GM18502 (cell line): ENCODE measurements at regions not wholly inside any gene's neighbourhood (a gene's known extent, or its start where the extent isn't known, plus 50 kb on each side); places are given as distances from the start of the nearest gene placed in this dataset.
"Not testable (repeated sequence)": the region's sequence is repeated elsewhere in the genome, so short reads cannot be mapped to it uniquely, and the experiment has no call there.

Source experiments
- ATAC-seq: cut with Tn5 transposase; IDR thresholded peaks from one replicate; pipeline ENCODE4 v1.9.1; 2021; ENCODE audit warnings: mild to moderate bottlenecking; ENCODE audit not compliant: unreplicated experiment, poor library complexity

DNA sequence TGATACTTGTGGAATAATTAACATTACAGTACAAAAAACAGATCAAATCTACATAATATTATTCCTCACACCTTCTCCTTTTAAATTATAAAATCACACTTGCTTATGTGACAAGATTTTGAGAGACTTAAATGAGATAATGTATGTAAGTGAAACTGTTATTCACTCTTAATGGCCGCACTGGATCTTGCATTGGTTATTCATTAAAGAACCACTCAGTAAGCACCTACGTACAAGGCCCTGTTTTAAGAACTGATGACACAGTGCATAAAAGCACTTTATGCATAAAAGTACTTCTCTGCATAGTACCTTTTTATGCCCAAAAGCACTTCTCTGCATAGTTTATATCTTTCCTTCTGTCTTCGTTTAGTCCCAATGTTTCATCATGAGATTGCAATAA, 172.1 kb downstream of the GOLGA6L6 start:
- ATAC-seq: no peak

DNA sequence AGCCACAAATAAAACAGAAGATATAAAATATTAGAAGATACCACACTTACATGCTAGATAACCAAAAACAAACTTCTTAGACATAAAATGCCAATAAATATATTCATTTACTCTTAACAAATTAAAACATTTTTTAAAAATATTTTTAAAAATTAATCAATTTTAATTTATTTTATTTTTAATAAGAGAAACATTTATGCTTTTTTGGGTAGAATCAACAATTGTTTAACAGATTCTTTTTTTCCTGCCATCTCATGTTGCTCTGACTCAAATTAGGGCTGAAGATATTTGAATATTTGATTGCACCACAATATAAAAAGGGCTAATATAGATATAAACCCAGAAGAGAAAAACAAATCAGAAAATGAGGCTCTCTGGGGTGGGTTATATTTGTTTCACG, 172.6 kb downstream of the GOLGA6L6 start:
- ATAC-seq: no peak

DNA sequence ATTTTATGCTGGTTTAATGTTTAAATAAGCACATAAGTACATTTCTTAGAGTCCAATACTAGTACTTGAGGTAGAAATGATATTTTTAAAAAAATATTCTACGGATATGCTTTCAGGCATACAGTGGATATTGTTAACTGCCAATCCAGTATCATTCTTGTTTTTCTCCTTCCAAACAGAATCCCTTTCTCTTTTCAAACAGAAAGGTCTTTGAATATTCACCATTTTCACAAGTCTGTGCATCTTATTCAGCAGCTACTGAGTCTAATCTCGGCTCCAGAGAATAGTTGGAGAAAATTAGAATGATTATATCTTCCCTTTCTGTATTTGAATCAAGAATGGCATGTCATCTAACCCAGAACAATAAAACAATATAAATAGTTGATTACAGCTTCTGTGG, 174.5 kb downstream of the GOLGA6L6 start:
- ATAC-seq: no peak

DNA sequence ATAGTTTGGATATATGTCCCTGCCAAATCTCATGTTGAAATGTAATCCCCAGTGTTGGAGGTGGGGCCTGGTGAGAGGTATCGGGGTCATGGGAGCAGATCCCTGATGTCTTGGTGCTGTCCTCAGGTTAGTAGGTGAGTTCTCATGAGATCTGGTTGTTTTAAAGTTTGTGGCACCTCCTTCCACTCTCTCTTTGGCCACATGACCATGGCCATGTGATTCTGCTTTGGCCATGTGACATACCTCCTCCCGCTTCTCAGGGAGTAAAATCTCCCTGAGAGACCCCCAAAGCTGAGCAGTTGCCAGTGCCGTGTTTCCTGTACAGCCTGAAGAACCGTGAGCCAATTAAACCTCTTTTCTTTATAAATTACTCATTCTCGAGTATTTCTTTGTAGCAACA, 178.0 kb downstream of the GOLGA6L6 start:
- ATAC-seq: not testable (repeated sequence)

DNA sequence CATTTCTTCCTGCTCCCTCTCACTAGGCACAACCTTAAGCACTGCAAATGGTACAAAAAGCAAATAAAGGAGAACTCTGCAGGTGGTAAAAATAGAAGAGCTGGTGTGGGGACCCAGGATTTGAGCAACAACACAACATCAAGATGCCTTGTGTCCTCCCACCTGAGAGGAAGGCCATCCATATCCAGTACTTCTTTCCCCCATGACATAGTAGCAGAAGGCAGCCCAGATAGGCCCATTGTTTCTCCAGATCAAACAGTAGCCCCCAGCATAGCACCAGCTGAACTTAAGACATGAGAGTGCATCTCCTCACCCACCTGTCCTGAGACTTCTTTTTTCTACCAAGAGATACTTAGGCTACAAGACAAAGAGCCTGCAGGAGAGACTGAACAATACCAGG, 180.5 kb downstream of the GOLGA6L6 start:
- no peak for ATAC-seq

DNA sequence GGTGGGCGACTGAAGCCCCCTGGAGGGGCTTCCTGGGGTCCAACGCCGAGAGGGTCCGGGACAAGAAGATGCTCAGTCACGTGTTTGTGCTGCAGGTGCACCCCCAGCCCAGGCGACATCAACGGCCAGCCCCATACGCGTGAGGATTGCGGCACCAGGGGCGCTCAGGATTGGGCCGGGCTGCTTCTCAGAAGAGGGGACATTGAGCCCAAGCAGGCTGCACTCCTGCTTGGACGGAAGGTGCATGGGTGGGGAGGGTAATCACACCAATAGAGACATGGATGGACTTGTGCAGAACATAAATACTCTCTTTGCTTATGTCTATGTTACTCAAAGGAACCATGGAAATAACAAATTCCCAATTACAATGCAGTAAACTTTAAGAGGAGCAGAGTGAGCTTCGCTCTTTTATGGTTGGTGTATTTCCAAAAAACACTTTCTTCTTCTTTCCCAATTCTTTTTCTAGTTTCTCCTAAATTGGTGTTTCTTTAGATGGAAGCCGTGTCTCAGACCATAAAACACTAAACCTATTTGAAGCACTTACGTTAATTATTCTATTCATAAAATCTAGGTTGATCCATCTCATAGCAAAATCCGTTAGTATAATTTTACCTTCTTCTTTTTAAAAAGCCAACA, 182.7 kb downstream of the GOLGA6L6 start:
- no peak for ATAC-seq

DNA sequence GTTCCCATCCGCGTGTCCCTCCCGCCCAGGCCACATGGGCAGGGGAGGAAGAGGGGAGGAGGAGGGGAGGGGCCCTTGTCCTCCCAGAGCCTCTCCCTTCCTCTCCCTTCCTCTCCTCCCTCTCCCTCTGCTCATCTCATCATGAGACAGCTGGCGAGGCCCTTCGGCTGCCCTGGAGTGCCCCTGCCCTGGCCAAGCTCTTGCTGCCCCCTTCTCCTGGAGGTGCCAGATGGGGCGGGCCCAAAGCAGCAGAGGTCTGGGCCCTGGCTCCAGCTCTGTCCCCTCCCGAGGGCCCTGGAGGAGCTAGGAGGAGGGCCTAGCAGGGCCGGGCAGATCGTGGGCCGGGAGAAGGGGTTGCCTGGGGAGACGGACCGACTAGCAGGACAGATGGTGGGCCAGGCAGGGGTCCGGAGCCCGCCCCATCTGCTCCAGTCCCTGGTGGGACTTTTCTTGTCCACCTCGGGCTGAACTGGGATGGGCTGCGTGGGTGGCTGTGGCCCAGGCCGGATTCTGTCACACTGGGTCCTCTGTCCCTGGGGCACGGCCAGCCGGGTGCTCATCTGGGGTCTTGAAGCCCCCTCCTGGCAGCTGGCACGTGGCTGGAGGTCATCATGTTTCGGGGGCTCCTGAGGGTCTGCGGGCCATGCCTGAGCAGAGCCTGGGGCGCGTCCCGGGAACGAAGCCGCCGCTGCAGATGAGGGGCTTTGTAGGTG, 183.4 kb downstream of the GOLGA6L6 start:
- no peak for ATAC-seq

DNA sequence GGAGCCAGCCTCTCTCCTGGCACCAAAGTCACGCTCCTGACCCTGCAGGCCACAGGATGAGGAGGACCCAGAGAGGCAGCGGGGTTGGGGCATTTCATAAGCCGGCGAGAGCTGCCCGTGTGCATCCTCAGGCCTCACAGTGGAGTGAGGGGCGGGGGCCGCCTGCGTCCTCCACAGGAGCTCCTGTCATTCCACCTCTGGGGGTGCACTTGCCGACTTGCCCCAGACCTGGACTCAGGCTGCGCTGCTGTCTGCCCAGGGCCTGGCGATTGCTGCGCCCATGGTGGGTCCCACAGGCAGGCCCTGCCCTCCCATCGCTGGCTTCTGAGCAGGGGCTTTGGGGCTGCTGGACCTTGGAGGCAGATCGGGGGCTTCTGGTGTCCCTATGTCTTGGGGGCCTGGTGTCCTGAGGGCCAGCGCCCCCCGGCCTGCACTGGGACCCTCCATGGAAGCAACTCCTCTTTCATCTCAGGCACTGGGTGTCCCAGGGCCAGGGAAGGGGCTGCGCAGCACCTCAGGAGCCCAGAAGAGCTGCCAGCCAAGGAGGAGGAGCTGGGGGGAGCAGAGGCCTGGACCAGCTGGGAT, 184.0 kb downstream of the GOLGA6L6 start:
- no peak for ATAC-seq

DNA sequence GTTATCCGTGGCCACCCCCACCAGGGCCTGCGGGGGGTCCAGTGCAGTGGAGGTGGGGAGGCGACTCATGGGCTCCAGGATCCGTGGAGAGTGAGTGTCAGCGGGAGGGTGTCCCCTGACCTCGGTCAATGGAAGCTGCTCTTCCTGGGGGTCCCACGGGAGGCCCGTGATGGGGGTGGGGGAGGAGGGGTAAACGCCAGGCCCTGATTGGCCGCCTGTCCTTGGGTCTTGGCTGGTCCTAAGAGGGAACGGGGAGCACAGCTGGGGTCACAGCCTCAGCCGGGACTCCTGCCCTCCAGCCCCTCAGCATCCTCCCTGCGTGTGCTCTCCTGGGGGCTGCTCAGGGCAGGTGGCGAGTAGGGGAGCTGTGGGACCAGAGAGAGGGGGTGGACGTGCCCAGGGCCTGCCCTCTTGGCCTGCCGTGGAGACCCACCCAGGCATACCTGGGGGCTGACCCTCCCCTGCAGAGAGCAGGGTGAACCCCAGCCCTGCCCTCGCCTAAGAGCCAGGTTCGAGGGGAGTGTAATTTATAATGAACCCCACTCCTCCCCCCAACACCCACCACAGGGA, 184.6 kb downstream of the GOLGA6L6 start:
- peak; percentile 2 for ATAC-seq

DNA sequence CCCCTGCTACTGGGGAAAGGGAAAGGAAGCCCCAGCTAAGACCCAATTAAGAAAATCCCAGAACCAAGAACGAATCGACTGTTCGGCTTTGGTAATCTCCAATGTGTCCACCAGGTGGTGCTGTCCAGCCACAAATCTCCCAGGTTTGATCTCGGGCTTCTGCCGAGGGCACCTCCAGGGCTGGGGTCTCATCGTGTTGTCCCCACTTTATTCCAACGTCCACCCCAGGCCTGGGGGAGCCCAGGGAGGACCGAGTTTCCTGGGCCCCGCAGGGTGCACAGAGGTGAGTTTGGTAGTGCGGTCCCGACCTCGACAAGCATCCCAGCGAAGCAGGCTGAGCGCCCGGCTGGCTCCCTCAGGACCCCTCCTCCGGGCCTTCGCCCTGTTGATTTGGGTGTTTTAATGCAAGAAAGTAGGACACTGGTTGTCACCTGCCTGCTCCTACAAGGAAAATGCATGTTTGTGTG, 185.1 kb downstream of the GOLGA6L6 start:
- peak; percentile 59 for ATAC-seq

DNA sequence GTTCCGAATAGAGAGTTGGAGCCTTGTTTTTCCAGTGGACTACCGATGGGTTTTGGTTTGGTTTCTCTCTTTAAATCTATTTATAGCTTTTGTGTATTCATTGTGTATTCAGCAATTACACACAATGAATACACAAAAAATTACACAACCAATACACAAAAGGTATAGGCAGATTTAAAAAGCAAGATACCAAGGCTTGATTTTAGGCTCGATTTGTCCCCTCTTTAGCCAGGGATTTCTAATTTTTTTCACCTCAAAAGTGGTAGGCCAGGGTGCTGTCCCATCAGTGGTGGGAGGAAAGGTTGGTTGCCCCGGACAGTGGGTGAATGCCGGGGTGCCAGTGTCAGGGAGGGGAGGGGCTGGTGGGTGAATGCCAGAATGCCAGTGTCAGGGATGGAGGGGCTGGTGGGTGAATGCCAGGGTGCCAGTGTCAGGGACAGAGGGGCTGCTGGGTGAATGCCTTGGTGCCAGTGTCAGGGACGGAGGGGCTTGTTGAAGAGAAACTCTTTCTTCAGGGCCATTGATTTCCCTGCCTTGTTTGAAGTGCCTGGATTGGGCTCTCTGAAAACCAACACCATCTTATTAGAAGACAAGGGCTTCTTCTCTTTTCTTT, 186.2 kb downstream of the GOLGA6L6 start:
- no peak for ATAC-seq

DNA sequence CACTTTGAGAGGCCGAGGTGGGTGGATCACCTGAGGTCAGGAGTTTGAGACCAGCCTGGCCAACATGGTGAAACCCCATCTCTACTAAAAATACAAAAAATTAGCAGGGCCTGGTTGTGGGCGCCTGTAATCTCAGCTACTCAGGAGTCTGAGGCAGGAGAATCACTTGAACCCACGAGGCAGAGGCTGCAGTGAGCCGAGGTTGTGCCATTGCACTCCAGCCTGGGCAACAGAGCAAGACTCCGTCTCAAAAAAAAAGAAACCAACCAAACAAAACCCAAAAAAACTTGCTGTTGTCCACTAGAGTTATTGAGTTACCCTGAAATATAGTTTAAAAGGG, 186.7 kb downstream of the GOLGA6L6 start:
- not testable (repeated sequence) for ATAC-seq

DNA sequence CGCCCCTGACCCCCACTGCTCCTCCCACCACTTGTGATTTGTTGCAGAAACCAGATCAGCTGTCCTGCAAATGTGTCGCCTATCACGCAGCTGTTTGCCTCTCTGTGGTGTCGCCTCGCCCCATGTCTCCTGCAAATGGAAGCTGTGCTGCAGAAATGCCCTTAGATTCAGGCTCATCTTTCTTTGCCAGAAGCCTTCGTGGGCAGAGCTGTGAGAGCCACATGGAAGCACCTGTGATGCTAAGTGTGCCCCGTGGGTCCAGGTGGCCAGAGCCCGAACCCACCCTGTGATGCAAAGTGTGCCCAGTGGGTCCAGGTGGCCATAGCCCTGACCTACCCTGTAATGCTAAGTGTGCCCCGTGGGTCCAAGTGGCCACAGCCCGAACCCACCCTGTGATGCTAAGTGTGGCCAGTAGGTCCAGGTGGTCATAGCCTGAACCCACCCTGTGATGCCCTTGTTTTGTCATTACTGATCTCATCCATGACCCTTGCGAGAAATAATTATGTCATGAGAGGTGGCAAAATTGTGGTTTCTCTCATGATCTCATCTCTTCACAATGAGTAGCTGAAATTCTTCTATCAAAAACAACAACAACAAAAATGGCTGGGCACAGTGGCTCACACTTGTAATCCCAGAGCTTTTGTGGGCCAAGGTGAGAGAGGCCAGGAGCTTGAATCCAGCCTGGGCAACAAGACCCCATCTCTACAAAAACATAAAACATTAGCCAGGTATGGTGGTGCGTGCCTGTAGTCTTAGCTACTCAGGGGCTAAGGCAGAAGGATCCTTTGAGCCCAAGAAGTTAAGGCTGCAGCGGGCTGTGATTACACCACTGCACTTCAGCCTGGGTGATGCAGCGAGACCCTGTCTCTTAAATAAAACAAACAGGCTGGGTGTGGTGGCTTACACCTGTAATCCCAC, 187.4 kb downstream of the GOLGA6L6 start:
- ATAC-seq: no peak

DNA sequence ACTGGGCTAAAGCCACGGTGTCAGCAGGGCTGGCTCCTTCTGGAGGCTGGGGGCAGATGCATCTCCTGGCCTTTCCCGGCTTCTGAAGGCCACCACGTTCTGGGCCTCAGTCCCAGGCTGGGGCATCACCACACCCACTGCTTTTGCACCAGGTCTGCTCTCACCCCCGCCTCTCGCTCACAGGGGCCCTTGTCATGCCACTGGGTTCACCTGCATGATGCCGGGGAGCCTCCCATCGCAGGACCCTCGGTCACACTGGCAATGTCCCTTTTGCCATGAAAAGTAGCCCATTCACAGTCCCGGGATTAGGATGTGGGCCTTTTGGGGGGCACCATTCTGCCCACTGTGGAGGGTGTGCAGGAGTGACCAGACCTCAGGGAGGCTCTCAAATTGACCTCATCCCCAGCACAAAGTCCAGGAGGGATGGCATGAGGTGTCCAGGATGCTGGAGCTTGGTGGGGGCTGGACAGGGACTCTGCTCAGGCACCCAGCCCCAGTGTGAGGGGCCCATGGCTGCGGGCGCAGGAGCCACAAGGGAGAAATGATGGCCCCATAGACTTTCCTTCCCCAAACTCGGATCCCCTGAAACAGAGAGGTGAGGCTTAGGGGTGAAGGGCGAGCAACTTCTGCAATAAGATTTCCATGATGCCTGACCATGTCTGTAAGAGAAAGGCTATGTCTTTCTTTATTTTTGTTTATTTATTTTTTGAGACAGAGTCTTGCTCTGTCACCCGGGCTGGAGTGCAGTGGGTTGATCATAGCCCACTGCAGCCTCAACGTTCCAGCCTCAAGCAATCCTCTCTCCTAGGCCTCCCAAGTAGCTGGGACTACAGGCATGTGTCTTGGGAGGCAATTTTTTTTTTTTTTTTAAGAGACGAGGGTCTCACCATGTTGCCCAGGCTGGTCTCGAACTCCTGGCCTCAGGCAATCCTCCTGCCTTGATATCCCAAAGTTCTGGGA, 189.1 kb downstream of the GOLGA6L6 start:
- no peak for ATAC-seq

DNA sequence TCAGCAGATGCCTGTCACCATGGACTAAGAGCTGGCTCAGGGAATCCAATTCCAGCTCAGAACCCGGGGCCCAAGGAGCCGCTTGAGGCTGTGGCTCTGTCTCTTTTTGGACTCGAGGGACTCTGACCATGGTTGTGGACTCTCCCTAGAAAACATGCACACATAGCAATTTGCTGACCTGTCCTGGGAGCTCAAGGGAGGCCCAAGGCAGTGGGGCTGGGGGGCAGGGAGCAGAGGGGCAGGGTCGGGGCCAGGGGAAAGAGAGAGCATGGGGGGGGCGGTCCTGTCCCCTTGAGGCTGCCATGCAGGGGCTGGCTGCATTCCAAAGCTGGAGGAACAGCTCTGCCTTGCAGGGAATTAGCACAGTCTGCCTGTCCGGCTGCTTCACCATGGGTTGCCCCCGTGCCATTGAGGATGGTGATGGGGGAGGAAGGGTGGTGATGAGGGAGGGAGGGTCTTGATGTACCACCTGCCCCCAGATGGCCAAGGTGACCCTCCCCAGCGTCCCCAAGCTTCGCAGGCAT, 190.1 kb downstream of the GOLGA6L6 start:
- ATAC-seq: no peak

DNA sequence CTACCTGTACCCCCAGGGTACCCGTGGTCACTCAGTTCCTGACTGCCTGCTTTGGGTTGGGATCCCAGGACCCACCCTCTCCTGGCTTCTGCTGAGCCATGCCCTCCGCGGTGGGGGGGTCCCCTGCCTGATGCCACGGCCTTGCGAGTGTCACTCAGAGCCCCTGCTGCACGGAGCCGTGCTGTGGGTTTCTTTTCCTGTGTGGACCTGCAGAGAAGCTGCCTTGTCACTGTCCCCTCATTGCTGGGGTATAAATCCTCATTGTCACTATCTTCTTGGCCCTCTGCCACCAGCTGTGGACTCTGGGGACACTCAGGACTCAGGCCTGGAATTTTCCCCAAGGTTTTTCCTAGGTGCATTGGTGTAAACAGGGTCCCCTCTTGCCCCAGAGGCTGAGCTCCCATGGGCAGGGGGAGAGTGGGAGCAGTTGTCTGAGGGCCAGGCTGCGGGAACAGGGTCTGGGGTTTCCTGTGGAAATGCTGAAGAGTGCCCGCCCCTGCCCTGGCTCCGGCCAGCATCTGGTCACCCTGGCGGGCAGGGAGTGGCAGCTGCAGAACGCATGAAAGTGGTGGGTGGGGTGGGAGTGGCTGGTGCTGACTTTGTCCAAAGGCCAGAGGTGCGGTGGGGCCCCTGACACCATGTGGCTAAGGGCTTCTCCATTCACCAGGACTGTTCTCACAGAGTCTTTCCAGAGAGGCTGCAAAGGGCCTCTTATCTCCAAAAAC, 191.7 kb downstream of the GOLGA6L6 start:
- ATAC-seq: no peak

DNA sequence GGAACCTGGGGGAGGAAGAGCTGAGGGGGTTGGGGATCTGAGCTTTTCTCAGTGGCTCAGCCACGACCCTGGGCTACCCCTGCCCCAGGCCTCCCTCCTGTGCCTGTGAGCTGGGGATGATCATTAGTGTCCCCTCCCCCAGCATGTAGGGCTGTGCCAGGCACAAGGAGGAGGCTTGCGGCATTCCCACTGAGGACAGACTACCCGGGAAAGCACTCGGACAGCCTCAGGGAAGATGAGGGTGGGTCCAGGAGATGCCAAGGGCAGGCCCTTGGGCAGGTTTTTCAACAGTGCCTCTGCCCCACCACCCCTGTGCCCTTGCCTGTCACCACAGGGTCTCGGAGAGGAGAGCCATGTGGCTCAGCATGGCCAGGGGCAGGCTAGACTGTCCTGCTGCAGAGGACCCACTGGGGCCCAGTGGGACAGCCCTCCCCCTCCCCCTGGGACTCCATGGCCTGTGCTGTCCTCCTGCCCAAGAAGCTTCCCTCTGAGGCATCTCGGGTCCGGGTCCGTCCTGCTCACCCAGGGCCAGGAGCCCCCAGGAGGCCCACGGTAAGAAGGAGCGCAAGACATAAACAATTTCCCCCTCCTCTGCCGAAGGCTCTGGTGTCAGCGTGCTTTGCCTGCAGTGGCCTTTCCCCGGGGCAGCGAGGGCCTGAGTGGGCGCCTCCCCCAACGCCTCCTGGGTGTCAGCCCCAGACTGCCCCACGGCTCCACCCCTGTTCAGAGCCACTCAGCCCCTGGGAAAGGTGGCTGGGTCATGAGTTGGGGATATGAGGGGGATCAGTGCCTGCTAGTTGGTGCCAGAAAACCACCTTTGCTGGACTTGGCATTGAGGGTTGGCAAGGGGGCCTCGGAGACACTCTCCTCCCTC, 192.5 kb downstream of the GOLGA6L6 start:
- no peak for ATAC-seq
